ENCODE measurements at regions not wholly inside any gene's neighbourhood (a gene's known extent, or its start where the extent isn't known, plus 50 kb on each side); places are given as distances from the start of the nearest gene placed in this dataset.

DNA sequence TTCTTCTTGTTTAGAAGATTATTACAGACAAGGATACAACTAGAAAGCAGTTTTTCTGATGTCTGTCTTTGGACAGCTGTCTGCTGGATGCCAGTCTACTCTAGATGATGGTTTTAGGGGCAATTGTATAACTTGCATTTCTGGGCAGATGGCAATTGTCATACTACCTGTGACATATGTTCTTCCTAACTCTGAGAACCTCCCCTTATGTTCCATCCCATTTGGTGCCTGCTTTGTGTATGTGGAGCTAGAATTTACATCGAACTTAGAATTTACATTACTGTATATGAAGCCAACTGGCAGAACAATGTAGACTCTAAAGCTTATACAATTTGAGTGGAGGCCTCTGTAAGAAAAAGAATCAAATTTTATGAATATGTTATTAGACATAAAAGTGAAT, 430.2 kb upstream of the SEL1L start:
- no peaks in the 10 kb centered on the region for H3K4me1 Mint-ChIP-seq (ENCODE audit: low read depth)

GRCh38 chr14:81970307-81970706, 436.7 kb upstream of the SEL1L start:
- no peak overlapping the region for H3K4me3 Mint-ChIP-seq
- H3K36me3 Mint-ChIP-seq (ENCODE audit: low read depth): no peaks in the 10 kb centered on the region
- no peak overlapping the region for H3K27ac Mint-ChIP-seq
- H3K4me1 Mint-ChIP-seq (ENCODE audit: low read depth): no peaks in the 10 kb centered on the region
- H3K27me3 Mint-ChIP-seq: no peaks in the 10 kb centered on the region
- peaks cover 4% of the 10 kb centered on the region for H3K9me3 Mint-ChIP-seq

More for the DNA sequence above, 430.2 kb upstream of the SEL1L start:
- H3K27ac Mint-ChIP-seq: no peak overlapping the region
- H3K9me3 Mint-ChIP-seq: peaks cover 2% of the 10 kb centered on the region
- no peaks in the 10 kb centered on the region for H3K36me3 Mint-ChIP-seq (ENCODE audit: low read depth)
- no peaks in the 10 kb centered on the region for H3K27me3 Mint-ChIP-seq
- no peak overlapping the region for H3K4me3 Mint-ChIP-seq

- Mint-ChIP-seq H3K9me3 (peaks cover 4% of the 10 kb centered on the region), H3K27me3 (no peaks in the 10 kb centered on the region), H3K4me3 (no peak overlapping the region), H3K36me3 (ENCODE audit: low read depth) (no peaks in the 10 kb centered on the region), H3K4me1 (ENCODE audit: low read depth) (no peaks in the 10 kb centered on the region), H3K27ac (no peak overlapping the region)
These were observed 438.3 kb upstream of the SEL1L start for GRCh38 chr14:81971911-81972310.

GRCh38 chr14:81972601-81973000, 438.9 kb upstream of the SEL1L start:
- Mint-ChIP-seq H3K4me3 (no peak overlapping the region), H3K27me3 (no peaks in the 10 kb centered on the region), H3K9me3 (peaks cover 4% of the 10 kb centered on the region), H3K27ac (no peak overlapping the region), H3K4me1 (ENCODE audit: low read depth) (no peaks in the 10 kb centered on the region), H3K36me3 (ENCODE audit: low read depth) (no peaks in the 10 kb centered on the region)

DNA sequence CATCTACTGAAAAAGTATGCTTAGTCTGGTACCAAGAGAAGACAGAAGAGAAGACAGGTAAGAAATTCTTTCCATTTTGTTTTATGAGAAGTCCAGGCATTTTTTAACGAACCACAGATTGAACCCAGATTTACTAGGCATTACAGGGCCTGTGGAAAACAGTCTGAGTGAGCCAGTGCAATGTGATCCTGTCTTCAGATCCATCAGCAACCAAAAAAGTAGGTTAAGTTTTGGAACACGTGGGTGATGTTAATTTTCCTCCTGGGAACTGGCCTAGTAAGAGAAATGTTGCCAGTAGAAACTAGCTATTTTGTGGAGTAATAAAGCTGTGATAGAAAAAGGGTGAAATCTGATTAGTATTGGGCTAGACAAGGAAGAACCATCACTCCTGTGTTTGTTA, 440.9 kb upstream of the SEL1L start:
- Mint-ChIP-seq H3K36me3 (ENCODE audit: low read depth) (no peaks in the 10 kb centered on the region), H3K4me1 (ENCODE audit: low read depth) (no peaks in the 10 kb centered on the region), H3K27ac (no peak overlapping the region), H3K9me3 (no peaks in the 10 kb centered on the region), H3K27me3 (no peaks in the 10 kb centered on the region), H3K4me3 (no peak overlapping the region)

DNA sequence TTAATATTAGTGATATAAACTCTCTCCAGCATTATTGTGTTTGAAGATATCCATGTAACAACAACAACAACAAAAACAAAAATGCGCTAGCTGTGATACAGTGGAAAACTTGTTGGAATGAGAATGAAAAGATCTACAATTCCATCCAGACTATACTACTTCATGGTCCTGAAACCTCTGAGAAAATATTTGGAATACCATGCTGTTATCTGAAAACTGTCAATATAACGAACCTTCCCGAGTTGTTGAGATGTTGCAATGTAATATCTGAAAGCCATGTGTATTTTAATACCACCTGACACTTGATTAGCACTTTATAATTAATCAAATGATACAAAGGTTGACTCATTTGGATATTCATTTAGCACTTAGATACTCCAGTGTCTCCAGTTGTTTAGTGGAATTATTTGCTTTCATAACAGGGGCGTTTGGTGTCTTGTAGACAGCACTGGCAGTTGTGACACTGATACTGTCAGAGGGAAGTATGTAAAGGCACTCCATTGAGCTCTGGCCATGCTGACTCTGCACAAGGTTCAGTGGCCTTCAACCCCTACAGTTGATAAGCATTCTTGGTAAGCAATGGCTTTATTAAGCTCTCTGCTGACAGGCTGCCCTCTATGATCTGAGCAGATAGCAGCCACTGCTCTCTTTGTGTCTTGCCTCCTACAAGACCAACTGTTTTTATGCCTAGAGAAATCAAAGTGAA, 447.1 kb upstream of the SEL1L start:
- Mint-ChIP-seq H3K36me3 (ENCODE audit: low read depth) (no peaks in the 10 kb centered on the region), H3K4me1 (ENCODE audit: low read depth) (no peaks in the 10 kb centered on the region), H3K4me3 (no peak overlapping the region), H3K9me3 (no peaks in the 10 kb centered on the region), H3K27me3 (no peaks in the 10 kb centered on the region), H3K27ac (no peak overlapping the region)

DNA sequence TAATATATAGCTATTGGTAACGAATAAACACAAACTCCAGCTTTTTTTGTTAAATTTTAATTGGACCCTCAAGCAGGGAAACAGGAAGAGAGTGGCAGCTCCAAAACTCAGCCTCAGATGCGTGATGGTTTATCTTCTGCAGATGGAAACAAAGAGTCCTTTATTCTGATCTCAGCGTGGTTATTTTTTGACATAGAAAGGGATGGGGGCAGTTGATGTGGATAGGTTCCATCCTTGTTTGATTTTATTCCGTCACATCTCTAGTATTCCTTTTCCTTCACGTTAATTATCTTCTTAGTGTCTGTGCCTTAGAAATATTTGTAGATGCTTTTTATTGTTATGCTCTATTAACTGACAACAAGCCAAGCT, 447.6 kb upstream of the SEL1L start:
- Mint-ChIP-seq H3K27me3 (no peaks in the 10 kb centered on the region), H3K9me3 (no peaks in the 10 kb centered on the region), H3K4me3 (no peak overlapping the region), H3K36me3 (ENCODE audit: low read depth) (no peaks in the 10 kb centered on the region), H3K27ac (no peak overlapping the region), H3K4me1 (ENCODE audit: low read depth) (no peaks in the 10 kb centered on the region)

GRCh38 chr14:81982046-81982445, 448.4 kb upstream of the SEL1L start:
- Mint-ChIP-seq H3K36me3 (ENCODE audit: low read depth) (no peaks in the 10 kb centered on the region), H3K27ac (no peak overlapping the region), H3K27me3 (no peaks in the 10 kb centered on the region), H3K4me1 (ENCODE audit: low read depth) (no peaks in the 10 kb centered on the region), H3K9me3 (no peaks in the 10 kb centered on the region), H3K4me3 (no peak overlapping the region)

DNA sequence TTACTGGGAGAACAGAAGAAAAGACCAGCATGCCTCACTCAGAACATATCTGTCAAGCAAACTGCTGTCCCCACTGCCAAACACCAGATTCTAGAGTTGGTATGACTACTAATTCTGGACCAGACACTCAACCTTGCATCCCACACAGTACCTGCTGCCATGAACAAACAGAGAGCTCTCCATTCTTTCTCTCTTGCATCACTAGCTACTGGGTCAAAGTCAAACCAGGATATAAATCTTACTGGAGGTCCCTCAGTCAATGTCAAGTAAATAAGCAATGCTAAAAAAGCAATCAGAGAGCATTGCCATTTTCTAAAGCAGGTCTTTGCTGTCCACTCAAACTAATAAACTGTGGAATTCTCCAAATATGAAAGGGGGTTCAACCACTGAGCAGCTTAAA, 452.4 kb upstream of the SEL1L start:
- Mint-ChIP-seq H3K4me1 (ENCODE audit: low read depth) (no peaks in the 10 kb centered on the region), H3K27me3 (no peaks in the 10 kb centered on the region), H3K9me3 (no peaks in the 10 kb centered on the region), H3K27ac (no peak overlapping the region), H3K4me3 (no peak overlapping the region), H3K36me3 (ENCODE audit: low read depth) (no peaks in the 10 kb centered on the region)

DNA sequence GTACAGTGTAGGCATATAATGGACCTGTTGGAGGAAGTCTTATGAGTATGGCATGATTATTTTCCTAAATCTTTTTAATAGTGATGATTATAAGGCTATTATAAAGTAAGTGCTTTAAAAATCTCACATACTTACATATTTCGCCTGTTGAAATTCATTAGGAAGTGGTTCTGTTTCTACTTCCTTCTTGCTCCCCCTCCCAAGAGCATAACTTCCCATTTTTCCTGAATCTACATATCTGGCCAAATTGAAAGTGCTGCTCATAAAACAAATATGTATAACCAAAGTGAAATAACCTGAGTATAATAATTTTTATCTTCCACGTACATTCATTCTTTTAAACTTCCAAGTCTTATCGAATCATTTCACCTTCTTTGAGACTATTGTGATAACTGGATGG, 455.6 kb upstream of the SEL1L start:
- Mint-ChIP-seq H3K4me3 (no peak overlapping the region), H3K27ac (no peak overlapping the region), H3K9me3 (no peaks in the 10 kb centered on the region), H3K27me3 (no peaks in the 10 kb centered on the region), H3K36me3 (ENCODE audit: low read depth) (no peaks in the 10 kb centered on the region), H3K4me1 (ENCODE audit: low read depth) (no peaks in the 10 kb centered on the region)

GRCh38 chr14:81990312-81990761, 456.7 kb upstream of the SEL1L start:
- no peaks in the 10 kb centered on the region for H3K9me3 Mint-ChIP-seq
- no peak overlapping the region for H3K4me3 Mint-ChIP-seq
- H3K36me3 Mint-ChIP-seq (ENCODE audit: low read depth): no peaks in the 10 kb centered on the region
- no peaks in the 10 kb centered on the region for H3K27me3 Mint-ChIP-seq
- no peaks in the 10 kb centered on the region for H3K4me1 Mint-ChIP-seq (ENCODE audit: low read depth)
- no peak overlapping the region for H3K27ac Mint-ChIP-seq

GRCh38 chr14:81991998-81992397, 458.3 kb upstream of the SEL1L start:
- H3K36me3 Mint-ChIP-seq (ENCODE audit: low read depth): no peaks in the 10 kb centered on the region
- H3K4me3 Mint-ChIP-seq: no peak overlapping the region
- H3K27me3 Mint-ChIP-seq: no peaks in the 10 kb centered on the region
- H3K4me1 Mint-ChIP-seq (ENCODE audit: low read depth): no peaks in the 10 kb centered on the region
- H3K9me3 Mint-ChIP-seq: no peaks in the 10 kb centered on the region
- no peak overlapping the region for H3K27ac Mint-ChIP-seq

DNA sequence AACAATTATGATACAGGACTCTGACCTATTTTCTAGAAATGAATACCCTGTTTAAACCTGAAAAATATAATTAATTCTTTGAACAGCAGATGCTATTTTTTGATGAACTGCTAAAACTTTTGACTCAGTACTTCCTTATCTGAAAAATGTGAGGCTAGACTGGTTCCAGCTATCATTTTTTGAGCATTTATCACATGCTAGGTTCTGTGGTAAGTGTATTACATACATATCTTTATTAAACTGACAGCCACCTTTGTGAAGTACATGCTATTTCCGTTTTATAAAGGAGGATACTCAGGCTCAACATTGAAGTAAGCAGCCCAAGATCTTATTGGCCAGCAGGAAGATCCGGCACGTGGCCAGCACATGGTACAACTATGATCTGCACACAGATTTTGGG, 459.8 kb upstream of the SEL1L start:
- Mint-ChIP-seq H3K9me3 (no peaks in the 10 kb centered on the region), H3K36me3 (ENCODE audit: low read depth) (no peaks in the 10 kb centered on the region), H3K27ac (no peak overlapping the region), H3K4me3 (no peak overlapping the region), H3K27me3 (no peaks in the 10 kb centered on the region), H3K4me1 (ENCODE audit: low read depth) (no peaks in the 10 kb centered on the region)

GRCh38 chr14:82003426-82003825, 469.8 kb upstream of the SEL1L start:
- no peaks in the 10 kb centered on the region for H3K36me3 Mint-ChIP-seq (ENCODE audit: low read depth)
- H3K4me3 Mint-ChIP-seq: no peak overlapping the region
- no peak overlapping the region for H3K27ac Mint-ChIP-seq
- no peaks in the 10 kb centered on the region for H3K4me1 Mint-ChIP-seq (ENCODE audit: low read depth)
- H3K9me3 Mint-ChIP-seq: no peaks in the 10 kb centered on the region
- no peaks in the 10 kb centered on the region for H3K27me3 Mint-ChIP-seq

DNA sequence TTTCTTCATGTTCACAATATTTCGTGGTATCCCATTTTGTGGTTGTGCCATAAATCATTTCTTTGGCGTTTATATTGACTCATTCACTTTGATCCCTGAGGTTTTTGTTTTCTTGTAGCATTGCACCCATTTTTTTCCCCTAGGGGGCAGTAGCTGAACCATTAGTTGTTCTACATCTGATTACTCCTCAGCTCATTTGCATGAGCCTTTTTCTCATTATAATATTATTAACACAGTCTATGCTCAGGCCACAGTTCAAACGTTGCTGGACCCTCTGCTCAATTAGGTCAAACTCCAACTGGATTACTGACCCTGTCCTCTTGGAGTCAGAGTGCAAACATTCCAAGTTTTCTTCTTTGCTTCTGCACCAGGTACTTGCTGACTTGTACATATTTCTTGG, 475.4 kb upstream of the SEL1L start:
- Mint-ChIP-seq H3K36me3 (ENCODE audit: low read depth) (no peaks in the 10 kb centered on the region), H3K4me1 (ENCODE audit: low read depth) (no peaks in the 10 kb centered on the region), H3K9me3 (peaks cover 16% of the 10 kb centered on the region), H3K4me3 (no peak overlapping the region), H3K27me3 (no peaks in the 10 kb centered on the region), H3K27ac (no peak overlapping the region)

DNA sequence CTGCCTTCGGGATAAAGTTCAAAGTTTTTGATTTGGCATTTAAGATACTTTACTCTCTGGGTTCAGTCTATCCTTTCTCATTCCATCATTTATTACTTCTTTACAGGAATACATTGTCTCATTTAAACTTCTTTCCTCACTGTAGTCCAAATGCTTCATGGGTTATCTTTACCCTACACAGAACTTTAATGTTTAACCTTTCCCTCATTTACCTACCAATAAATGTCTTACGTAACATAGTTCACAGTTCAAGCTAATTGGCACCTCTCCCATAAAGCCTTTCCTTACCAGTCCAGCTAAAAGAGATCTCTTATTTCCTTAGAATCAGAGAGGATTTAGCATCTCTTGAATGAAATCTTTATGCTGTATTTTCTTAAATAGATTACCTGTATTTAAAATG, 476.3 kb upstream of the SEL1L start:
- Mint-ChIP-seq H3K36me3 (ENCODE audit: low read depth) (no peaks in the 10 kb centered on the region), H3K27ac (no peak overlapping the region), H3K27me3 (no peaks in the 10 kb centered on the region), H3K4me3 (no peak overlapping the region), H3K4me1 (ENCODE audit: low read depth) (no peaks in the 10 kb centered on the region), H3K9me3 (peaks cover 18% of the 10 kb centered on the region)

Measured in stimulated activated naive CD8-positive, alpha-beta T cell treated with anti-CD3 and anti-CD28 coated beads, Interleukin-15, Interleukin-2, amounts not matched to agents 100 ng/mL and 50 ng/mL, for 24 hours (primary cell).